HUDEP-2 (cell line): ENCODE measurements at regions not wholly inside any gene's neighbourhood (a gene's known extent, or its start where the extent isn't known, plus 50 kb on each side); places are given as distances from the start of the nearest gene placed in this dataset.
A peak's percentile ranks its signal among the peaks of the same experiment; 100 is the strongest.

Experiments
- DNase-seq, 76 experiments: peaks; one replicate each; lab custom pipeline; 2025; ENCODE audit not compliant: unreplicated experiment in 76 of 76; lab: John Stamatoyannopoulos, UW

DNA sequence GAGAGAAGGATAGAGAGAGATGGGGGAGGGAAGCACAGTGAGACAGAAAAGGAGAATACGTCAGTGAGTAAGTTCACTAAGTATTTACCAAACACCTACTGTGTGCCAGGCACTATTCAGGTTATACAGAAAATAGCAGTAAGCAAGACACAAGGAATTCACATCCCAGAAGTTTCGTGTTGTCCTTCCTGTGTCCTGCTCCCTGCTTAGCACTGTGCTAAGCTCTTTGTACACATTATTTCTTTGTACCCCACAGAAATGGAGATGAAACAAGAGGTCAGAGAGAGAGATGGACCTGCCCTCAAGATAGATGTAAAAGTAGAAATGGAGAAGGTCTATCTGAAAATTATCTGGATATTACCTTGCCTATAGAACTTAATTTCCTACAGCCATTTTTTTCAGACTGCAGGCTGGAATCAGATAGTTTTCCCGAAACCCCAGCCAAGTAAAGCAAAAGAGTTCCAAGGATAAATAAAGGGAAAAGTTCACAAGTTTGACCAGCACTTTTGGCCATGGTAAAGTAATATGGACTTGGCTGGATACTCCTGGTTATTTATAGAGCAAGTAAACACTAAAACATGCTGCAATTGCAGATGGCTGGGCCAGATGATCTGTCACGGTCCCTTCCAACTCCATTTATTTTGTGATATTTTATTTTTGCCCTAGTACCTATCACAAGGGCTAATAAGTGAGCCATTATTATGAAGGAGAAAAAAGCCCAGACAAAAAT is 353.7 kb upstream of the SLC7A11 start:
- DNase-seq = no peak

DNA sequence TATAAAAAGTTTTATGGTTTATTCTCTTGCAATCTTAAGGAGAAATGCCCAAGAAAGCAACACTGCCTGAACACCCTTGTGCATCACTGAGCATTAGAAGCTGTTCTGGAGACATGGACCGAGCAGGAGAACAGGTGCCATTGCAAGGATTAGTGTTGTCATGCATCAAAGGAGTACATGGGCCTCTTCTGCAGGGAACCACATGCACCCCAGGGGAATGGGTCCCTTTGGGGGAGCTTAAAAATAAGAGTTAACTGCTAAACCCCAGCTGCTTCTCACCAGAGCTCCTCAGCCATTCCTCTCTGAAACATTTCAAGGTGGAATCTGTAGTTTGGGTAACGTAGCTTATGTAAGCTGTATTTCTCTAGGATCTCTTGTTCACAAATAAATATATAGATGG is 353.0 kb upstream of the SLC7A11 start:
- no peak for DNase-seq

DNA sequence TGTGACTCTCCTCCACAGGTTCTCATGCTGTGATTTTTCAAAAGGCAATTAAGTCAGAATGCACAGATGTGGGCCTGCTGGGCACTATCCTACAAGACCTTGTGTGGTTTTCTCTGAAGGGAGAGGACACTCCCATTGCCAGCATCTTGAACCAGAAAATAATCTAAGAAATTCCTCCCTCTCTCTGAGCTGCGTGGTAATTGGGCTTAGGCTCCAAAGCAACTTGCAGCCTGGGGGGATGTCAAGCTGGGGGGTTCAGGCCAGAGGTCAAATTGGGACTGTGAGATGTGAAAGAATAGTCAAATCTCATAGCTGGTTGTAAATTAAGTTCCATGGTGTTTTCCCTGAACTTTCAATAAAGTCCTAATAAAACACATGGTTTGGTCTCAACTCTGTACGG is 350.6 kb upstream of the SLC7A11 start:
- DNase-seq = no peak

DNA sequence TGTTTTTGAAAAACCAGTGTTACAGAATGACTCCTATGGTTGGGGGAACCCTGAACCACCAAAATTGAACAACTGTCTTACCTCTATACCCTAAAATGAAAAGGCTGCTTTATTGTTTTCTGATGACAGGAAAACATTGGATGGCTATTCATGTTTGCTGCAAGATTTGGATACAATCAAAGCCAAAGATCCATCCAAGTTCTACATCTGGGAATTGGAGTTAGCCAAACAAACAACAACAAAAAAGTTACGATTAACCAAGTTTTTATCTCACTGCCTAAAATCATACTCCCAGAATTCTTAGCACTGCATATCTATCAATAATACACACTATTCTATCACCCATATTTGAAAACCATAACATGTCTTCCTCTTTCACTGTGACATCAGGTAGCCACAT is 349.7 kb upstream of the SLC7A11 start:
- no peak for DNase-seq

DNA sequence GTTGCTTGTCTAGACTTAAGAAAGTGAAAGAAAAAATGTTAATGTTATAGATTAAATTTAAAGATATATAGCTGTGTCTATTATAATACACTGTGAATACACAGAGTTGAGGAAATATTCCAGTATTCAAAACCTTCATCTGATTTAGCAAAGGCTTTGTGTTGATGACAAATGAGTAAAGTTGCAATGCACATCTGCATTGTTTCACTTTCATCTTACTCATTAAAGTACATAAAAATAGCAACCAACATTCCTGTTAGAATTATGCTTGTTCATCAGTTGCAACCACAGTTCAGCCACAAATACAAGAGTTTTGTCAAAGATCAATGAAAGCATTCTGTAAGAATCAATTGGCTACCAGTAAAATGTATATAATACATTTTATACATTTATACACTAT is 346.4 kb upstream of the SLC7A11 start:
- DNase-seq = no peak

DNA sequence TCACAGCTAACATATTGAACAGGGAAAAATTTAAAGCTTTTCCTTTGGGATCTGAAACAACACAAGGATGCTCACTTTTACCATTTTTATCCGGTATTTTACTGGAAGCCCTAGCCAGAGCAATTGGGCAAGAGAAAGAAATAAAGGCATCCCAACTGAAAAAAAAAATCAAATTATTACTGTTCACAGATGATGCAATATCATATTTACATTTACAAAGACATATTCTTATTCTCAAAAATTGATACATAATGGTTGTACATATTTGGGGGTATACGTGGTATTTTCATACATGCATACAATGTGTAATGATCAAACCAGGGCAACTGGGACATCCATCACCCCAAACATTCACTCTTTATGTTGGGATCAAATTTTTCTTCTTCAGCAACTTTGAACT is 337.0 kb upstream of the SLC7A11 start:
- DNase-seq = no peak

DNA sequence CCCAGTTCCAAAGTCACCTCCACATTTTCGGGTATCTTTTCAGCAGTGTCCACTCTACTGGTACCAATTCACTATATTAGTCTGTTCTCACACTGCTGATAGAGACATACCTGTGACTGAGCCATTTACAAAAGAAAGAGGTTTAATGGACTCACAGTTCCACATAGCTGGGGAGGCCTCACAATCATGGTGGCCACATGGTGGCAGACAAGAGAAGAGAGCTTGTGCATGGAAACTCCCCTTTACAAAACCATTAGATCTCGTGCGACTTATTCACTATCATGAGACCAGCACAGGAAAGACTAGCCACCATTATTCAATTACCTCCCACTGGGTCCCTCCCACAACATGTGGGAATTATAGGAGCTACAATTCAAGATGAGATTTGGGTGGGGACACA is 335.7 kb upstream of the SLC7A11 start:
- peak in 5 of 76 experiments; percentile 3 to 42 (median 24) for DNase-seq

DNA sequence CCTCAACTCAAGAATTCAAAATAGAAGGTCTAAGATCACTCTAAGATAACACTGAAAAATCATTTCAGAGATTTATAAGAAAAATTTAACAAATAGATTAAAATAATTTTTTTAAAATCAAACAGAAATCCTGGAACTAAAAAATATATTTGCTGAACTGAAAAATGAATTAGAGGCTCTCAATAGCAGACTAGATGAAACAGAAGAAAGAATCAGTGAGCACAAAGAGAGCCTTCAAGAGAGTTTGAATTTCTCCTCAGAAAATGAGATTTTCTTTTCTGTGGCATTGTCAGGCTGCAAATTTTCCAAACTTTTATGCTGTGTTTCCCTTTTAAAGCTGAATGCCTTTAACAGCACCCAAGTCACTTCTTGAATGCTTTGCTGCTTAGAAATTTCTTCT is 335.0 kb upstream of the SLC7A11 start:
- DNase-seq = no peak

DNA sequence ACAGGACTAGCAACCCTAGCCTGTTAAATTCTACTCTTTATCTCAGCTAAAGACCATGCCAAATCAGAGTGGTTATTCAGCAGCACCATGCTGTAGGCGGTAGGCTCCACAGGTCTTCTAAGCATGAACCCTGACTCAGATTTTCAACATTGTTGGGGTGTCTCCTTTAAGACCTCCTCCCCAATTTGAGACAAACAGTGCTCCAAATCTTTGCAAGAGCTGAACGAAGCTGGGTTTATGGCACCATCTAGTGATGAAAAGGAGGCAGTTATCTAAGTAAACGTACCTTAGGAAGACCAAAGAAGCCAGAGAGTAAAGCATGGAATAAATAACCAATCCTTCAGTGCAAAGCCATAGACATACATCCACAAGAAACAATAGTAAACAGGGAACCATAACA is 334.5 kb upstream of the SLC7A11 start:
- peak in 10 of 76 experiments; percentile 1 to 16 (median 4) for DNase-seq

DNA sequence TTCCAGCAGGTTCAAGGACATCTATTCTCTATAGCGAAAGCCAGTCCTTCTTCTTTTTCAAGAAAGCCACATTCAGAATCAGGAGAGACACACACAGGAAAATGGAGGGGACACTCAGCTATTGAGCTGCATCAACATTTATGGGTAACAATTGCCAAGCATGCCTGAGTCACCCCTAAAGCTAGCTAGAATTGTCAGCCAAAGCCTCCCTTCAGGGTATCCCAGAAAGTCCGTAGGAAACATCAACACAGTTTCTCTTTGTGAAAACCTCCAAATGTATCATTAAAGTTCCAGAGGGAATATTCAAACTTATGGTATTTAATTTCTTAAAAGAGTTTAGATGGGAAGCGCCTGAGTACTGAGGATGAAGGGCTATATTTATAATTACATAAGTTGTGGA is 331.1 kb upstream of the SLC7A11 start:
- no peak for DNase-seq

DNA sequence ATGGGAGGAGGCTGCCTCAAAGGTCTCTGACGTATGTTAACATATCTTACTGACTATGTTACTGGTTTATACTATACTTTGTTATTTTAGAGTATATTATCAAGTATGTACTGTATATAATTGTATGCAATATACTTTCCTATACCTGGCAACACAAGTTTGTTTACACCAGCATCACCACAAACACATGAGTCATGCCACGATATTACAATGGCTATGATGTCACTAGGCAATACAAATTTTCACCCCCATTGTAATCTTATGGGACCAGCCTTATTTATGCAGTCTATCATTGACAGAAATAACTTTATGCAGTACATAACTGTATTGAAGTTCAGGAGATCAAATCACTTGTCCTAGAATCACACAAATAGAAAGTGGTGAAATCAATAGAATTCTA is 329.9 kb upstream of the SLC7A11 start:
- no peak for DNase-seq

DNA sequence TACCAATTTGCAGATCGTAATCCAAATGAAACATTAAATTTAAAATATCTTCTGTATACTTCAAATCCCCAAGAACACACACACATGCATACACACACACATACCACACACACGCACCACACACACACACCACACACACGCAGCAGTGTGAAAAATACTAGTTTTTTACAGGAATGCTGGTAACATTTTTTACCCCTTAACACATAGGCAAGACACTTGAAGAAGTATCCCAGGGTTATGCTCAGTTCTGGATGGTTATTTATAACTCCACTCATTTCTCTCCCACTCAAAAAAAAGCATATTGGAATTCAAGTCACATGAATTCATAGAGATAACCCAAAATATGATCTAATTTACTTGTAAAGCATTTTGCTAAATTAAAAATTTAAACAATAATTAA is 325.5 kb upstream of the SLC7A11 start:
- DNase-seq = no peak

DNA sequence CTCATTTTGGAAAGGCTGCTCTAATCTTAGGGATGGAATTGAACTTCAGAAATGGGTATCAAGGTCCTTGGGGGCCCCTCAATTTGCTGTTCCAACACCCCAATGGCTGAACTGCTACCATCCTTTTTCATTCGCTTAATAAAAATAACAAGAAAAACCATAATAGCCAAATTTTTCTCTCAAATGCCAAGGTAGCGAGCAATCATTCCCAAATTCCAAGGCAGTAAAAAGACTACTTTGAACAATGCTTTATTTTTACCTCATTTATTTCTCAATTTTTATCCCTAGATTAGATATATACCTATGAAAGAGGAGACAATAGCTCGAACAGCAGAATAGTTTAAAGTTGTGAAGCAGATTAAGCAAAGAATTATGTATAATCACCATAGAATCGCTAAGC is 323.4 kb upstream of the SLC7A11 start:
- no peak for DNase-seq

DNA sequence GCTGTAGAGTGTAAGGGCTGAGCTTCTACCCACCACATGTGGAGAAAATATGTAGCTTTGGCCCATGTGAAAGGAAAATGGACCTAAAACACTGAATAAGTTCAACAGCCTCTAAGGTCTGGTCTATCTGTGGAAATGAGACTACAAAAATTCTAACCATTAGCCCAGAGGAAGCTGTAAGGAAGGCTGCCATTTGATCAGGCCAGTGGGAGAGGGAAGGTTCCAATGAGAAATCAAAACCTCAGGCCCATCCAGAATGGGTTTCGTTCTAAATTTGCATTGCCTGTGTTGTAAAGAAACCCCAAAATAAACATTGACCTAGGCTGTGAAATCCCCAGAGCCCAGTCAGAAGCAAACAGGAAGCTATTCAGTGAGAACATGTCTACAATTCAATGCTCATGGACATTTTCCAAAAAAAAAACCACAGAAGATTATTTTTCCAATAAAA is 320.4 kb upstream of the SLC7A11 start:
- no peak for DNase-seq

DNA sequence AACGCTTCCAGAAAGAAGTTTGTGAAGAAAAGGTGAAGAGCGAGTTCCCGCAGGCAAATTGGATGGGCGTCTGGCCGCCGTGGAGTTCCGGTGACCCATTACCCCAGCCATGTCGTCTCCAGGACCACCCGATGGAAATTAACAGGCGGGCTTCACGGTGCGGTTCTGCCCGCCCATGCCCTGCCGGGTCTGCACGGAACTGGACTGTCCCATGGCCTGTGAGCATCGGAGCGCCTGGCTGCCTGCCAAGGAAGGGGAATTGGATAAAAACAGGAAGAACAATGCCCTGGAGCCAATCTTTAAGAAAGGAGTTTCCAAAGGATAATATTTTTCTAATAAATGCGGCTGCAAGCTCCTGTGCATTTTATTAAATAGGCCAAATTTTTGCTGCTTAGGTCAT is 319.8 kb upstream of the SLC7A11 start:
- no peak for DNase-seq

DNA sequence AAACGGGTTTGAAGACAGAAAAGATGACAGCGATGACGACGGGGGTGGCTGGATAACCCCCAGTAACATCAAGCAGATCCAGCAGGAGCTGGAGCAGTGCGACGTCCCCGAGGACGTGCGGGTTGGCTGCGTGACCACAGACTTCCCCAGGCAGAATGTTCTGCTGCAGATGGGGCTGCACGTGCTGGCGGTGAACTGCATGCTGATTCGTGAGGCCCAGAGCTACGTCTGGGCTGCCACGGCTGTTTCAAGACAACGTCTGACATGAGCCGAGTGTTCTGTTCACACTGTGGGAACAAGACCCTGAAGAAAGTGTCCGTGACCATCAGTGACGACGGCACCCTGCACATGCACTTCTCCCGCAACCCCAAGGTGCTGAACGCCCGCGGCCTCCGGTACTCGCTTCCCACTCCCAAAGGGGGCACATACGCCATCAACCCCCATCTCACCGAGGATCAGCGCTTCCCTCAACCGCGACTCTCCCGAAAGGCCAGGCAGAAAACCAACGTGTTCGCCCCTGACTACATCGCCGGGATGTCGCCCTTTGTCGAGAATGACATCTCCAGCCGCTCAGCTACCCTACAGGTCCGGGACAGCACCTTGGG is 319.2 kb upstream of the SLC7A11 start:
- no peak for DNase-seq

DNA sequence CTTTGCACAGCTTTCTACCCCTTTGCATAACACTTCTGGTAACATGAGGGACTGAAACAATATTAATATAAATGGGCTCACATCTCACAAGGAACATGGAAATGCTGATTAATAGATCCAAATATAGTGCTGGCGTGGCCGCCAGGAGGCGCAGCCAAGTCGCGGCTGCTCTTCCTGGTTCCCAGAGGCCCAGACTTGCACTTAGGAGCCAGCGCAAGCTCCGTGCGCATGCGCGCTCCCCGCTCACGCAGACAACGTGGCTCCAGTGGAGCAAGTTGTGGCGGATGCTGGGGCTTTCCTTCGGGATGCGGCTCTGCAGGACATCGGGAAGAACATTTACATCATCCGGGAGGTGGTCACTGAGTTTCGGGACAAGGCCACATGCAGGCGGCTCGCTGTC is 318.3 kb upstream of the SLC7A11 start:
- DNase-seq = no peak

DNA sequence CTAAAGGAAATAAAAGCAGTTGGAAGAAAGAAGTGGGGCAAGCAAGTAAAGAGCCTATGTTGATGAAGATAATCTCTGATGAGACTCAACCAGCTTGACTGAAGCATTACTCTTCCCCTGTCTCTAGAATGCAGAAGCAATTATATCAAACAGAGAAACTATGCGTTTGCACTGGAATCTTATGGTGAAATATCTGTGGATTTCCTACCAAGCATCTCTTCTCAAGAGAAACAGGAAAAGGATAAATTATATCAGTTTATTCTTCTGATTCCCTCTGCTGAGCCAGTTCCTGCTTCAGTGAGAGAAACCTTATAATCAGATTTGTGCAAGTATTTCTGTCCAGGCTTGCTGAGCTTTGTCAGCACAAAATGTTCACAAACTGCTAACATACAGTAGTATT is 316.7 kb upstream of the SLC7A11 start:
- no peak for DNase-seq

DNA sequence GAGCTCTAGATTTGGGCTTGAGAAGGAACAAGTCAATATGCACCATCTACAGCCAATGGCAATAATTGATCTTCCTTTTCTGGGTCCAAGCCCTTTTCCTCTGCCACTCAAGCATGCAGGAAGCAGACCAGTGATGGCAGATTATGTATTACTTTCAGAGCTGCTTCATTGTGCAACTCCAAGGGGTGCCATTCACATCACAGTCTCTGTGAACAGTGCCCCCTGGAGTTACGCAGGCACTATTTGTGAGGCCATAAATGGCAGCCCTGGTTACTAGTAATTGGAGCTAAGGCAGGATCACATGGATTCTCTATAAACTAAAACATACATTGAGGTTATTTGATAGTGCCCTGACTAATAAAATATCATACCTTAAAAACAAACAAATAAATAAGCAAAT is 313.4 kb upstream of the SLC7A11 start:
- DNase-seq = peak in 10 of 76 experiments; percentile 1 to 11 (median 4)

DNA sequence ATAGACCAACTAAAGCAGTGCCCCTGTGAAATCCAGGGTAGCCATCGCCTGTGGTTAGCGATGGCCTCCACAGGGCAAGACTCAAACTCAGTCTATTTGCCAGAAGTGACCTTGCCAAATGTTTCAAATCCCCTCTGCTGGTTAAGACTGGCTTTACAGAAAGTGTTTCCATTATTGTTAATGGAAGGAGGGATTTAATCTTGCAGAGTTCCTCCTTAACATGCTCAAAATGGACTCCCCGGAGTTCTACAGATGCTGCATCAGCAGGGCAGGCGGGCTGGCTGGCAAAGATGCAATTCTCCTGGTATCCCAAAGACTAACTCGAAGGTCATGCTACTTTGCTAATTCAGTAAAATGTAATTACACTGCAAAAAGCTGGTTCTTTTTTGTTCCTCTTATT is 313.0 kb upstream of the SLC7A11 start:
- peak in 1 of 76 experiments; percentile 1 for DNase-seq

DNA sequence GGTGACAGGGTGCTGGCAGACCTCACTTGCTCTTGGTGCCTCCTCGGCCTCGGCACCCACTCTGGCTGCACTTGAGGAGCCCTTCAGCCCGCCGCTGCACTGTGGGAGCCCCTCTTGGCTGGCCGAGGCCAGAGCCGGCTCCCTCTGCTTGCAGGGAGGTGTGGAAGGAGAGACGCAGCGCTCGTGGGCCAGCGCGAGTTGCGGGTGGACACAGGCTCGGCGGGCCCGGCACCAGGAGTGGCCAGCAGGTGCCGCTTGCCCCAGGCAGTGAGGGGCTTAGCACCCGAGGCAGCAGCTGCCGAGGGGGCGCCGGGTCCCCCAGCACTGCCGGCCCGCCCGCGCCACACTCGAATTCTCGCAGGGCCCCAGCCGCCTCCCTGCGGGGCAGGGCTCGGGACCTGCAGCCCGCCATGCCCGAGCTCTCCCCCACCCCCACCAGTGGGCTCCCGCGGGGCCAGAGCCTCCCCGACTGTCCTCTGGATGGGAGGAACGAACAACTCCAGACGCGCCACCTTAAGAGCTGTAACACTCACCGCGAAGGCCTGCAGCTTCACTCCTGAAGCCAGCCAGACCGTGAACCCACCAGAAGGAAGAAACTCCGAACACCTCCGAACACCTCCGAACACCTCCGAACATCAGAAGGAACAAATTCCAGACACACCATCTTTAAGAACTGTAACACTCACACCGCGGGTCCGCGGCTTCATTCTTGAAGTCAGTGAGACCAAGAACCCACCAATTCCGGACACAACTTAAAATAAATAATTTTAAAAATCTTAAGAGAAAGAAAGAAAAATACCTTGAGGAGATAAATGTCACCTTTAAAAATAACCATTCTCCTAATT is 311.1 kb upstream of the SLC7A11 start:
- DNase-seq = no peak
